ENCODE measurements at regions not wholly inside any gene's neighbourhood (a gene's known extent, or its start where the extent isn't known, plus 50 kb on each side); places are given as distances from the start of the nearest gene placed in this dataset.

DNA sequence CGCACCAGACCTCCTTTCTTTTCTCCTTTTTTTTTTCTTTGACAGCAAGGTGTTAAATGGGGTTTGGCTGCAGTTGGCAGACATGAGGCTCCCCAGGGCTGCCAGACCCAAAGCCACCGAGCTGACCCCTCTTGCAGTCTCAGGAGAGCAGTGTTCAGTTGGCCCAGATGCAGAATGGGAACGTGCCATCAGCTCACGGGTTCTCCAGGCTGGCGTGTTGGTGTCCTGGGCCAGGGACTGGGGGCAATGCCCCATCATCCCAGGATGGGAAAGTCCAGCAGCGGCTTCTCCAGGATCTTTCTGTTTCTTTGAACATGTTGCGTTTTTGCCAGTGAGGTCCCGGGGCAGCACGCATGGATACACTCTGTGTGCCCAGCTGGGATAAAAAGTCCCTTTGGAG, 114.6 kb upstream of the KCTD7 start:
- Histone ChIP-seq H3K4me2 (ENCODE audit: low read depth, low read length) (no peak overlapping the region), H4K20me1 (ENCODE audit: insufficient read depth, low read length) (no peaks in the 10 kb centered on the region), H3K9me1 (ENCODE audit: insufficient read depth, low read length) (no peaks in the 10 kb centered on the region), H3K27ac (ENCODE audit: insufficient read depth, low read length) (no peak overlapping the region), H3K18ac (ENCODE audit: low read depth, low read length) (no peak overlapping the region), H3K4me3 (ENCODE audit: insufficient read depth, low read depth, low read length) (no peak overlapping the region), H3K36me3 (ENCODE audit: control insufficient read depth, insufficient read depth, low read length) (no peaks in the 10 kb centered on the region), H2BK20ac (ENCODE audit: low read depth, low read length) (no peak overlapping the region), H2AK9ac (replicated peaks; ENCODE audit: low read depth, low read length, poor library complexity) (no peak overlapping the region), H3K4ac (ENCODE audit: low read depth, low read length) (no peak overlapping the region), H2AK5ac (ENCODE audit: low read depth, low read length) (no peak overlapping the region), H4K5ac (ENCODE audit: low read depth, low read length) (no peak overlapping the region), H4K8ac (ENCODE audit: low read depth in 2 of 2, low read length in 2 of 2) (no peak overlapping the region), H4K91ac (ENCODE audit: insufficient read depth, low read depth, low read length) (no peak overlapping the region), H3K9me3 (ENCODE audit: control insufficient read depth, insufficient read depth, low read length) (no peaks in the 10 kb centered on the region), H3K4me1 (ENCODE audit: control insufficient read depth, insufficient read depth, low read length) (no peaks in the 10 kb centered on the region), H3K56ac (ENCODE audit: extremely low read depth, insufficient read depth, low read length) (no peak overlapping the region), H2AFZ (replicated peaks; ENCODE audit: low read length, poor library complexity) (no peak overlapping the region), H3K14ac (replicated peaks; ENCODE audit: low read depth, low read length) (no peak overlapping the region), H2BK120ac (ENCODE audit: low read depth, low read length) (no peak overlapping the region), H3K9ac (ENCODE audit: low read depth, low read length) (no peak overlapping the region), H3K27me3 (ENCODE audit: control insufficient read depth, insufficient read depth, low read length) (no peaks in the 10 kb centered on the region), H2BK15ac (ENCODE audit: low read depth, low read length) (no peak overlapping the region), H3K79me1 (ENCODE audit: low read depth in 1 of 2, low read length in 2 of 2) (no peaks in the 10 kb centered on the region), H2BK5ac (ENCODE audit: low read depth, low read length, poor library complexity, severe bottlenecking) (no peak overlapping the region), H3K23ac (ENCODE audit: low read depth, low read length) (no peak overlapping the region)
- TF ChIP-seq, protein P1, sequence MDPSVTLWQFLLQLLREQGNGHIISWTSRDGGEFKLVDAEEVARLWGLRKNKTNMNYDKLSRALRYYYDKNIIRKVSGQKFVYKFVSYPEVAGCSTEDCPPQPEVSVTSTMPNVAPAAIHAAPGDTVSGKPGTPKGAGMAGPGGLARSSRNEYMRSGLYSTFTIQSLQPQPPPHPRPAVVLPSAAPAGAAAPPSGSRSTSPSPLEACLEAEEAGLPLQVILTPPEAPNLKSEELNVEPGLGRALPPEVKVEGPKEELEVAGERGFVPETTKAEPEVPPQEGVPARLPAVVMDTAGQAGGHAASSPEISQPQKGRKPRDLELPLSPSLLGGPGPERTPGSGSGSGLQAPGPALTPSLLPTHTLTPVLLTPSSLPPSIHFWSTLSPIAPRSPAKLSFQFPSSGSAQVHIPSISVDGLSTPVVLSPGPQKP (IDR thresholded peaks at IDR 0.05; ENCODE audit: borderline replicate concordance, low read depth, low read length), result no peak
- no peak for TF ChIP-seq FOS (IDR thresholded peaks at IDR 0.05; ENCODE audit: low read depth, low read length)
- no peak for TF ChIP-seq CEBPB (IDR thresholded peaks at IDR 0.05; ENCODE audit: low read depth, low read length)
- TF ChIP-seq, protein P2, sequence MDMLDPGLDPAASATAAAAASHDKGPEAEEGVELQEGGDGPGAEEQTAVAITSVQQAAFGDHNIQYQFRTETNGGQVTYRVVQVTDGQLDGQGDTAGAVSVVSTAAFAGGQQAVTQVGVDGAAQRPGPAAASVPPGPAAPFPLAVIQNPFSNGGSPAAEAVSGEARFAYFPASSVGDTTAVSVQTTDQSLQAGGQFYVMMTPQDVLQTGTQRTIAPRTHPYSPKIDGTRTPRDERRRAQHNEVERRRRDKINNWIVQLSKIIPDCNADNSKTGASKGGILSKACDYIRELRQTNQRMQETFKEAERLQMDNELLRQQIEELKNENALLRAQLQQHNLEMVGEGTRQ (IDR thresholded peaks at IDR 0.05; ENCODE audit: low read depth, low read length), result no peak
- TF ChIP-seq MAZ (IDR thresholded peaks at IDR 0.05; ENCODE audit: borderline replicate concordance, low read depth, low read length), result no peak
- no peak for TF ChIP-seq NFE2L2 (IDR thresholded peaks at IDR 0.05; ENCODE audit: low read depth, low read length)
- TF ChIP-seq, protein P3, sequence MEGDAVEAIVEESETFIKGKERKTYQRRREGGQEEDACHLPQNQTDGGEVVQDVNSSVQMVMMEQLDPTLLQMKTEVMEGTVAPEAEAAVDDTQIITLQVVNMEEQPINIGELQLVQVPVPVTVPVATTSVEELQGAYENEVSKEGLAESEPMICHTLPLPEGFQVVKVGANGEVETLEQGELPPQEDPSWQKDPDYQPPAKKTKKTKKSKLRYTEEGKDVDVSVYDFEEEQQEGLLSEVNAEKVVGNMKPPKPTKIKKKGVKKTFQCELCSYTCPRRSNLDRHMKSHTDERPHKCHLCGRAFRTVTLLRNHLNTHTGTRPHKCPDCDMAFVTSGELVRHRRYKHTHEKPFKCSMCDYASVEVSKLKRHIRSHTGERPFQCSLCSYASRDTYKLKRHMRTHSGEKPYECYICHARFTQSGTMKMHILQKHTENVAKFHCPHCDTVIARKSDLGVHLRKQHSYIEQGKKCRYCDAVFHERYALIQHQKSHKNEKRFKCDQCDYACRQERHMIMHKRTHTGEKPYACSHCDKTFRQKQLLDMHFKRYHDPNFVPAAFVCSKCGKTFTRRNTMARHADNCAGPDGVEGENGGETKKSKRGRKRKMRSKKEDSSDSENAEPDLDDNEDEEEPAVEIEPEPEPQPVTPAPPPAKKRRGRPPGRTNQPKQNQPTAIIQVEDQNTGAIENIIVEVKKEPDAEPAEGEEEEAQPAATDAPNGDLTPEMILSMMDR (conservative IDR thresholded peaks at IDR 0.05; ENCODE audit: low read depth, low read length), result no peak
- TF ChIP-seq CHD1 (IDR thresholded peaks at IDR 0.05; ENCODE audit: low read depth, low read length), result no peak
- no peak for TF ChIP-seq RFX5 (IDR thresholded peaks at IDR 0.05; ENCODE audit: low read depth, low read length)
- no peak for TF ChIP-seq BHLHE40 (IDR thresholded peaks at IDR 0.05; ENCODE audit: low read depth, low read length)
- no peak for TF ChIP-seq RCOR1 (IDR thresholded peaks at IDR 0.05; ENCODE audit: insufficient replicate concordance, low read length)
- TF ChIP-seq RAD21 (IDR thresholded peaks at IDR 0.05; ENCODE audit: low read length), result no peak
- no peak for TF ChIP-seq POLR2A (IDR thresholded peaks at IDR 0.05; ENCODE audit: low read depth, low read length)
- TF ChIP-seq MXI1 (IDR thresholded peaks at IDR 0.05; ENCODE audit: borderline replicate concordance, low read depth, low read length), result no peak
- no peak for TF ChIP-seq SMC3 (IDR thresholded peaks at IDR 0.05; ENCODE audit: low read depth, low read length)
- TF ChIP-seq MAFK (IDR thresholded peaks at IDR 0.05; ENCODE audit: low read depth, low read length), result no peak
- WGBS, 2 experiments (ENCODE audit: extremely low coverage in 2 of 2, insufficient read length in 1 of 2), result 83% methylated on average over 7 of the region's 9 CpGs; no CpG with 5 or more reads in 1 of the 2 experiments
- intact Hi-C loops (cut with micrococcal nuclease) (no loop called here), dilution Hi-C loops (cut with HindIII; ENCODE audit: low sequenced_read_pairs, unreplicated experiment) (no loop called here), in situ Hi-C loops (cut with MboI; ENCODE audit: low sequenced_read_pairs) (no loop called here)
- DNase-seq (no peak), ATAC-seq (ENCODE audit: low read depth) (no peak)
- ChIA-PET POLR2A (ENCODE audit: unreplicated experiment) (no interaction called here), CTCF (no interaction called here)
- no TSS peak for BruUV-seq (replicated peaks)
